Common myeloid progenitor, CD34-positive (primary cell): ENCODE measurements at regions not wholly inside any gene's neighbourhood (a gene's known extent, or its start where the extent isn't known, plus 50 kb on each side); places are given as distances from the start of the nearest gene placed in this dataset.
"Not testable (repeated sequence)": the region's sequence is repeated elsewhere in the genome, so short reads cannot be mapped to it uniquely, and the experiment has no call there.

ENCODE experiments used
- CTCF ChIA-PET: fragments of 350-600 bp; sonication (Branson Sonifier 250); formaldehyde crosslinking; loops from one replicate; lab custom pipeline; 2021; ENCODE audit warnings: antibody characterized with exemption; lab: Charles Lee
- POLR2A ChIA-PET: fragments of 350-600 bp; sonication (Branson Sonifier 250); formaldehyde crosslinking; loops from one replicate; lab custom pipeline; 2021; ENCODE audit warnings: antibody characterized with exemption; lab: Charles Lee
- DNase-seq, 3 donors: peaks; one replicate each; pipeline versions ENCODE4 v3.0.0 to v3.0.0-alpha.2; 2013
- H3K27ac ChIP-seq, 2 experiments: 1 replicate in 1 of 2; 2 replicates in 1 of 2; pipeline ENCODE4 v1.7.0; 2013; ENCODE audit warnings: inconsistent platforms in 2 of 2, low read length in 2 of 2, mild to moderate bottlenecking in 2 of 2, low read depth in 1 of 2, moderate library complexity in 1 of 2; ENCODE audit not compliant: severe bottlenecking in 2 of 2, insufficient read depth in 1 of 2, poor library complexity in 1 of 2
- H3K27me3 ChIP-seq, 5 experiments: replicated peaks in 2 of 5; 1 replicate in 3 of 5; 2 replicates in 2 of 5; pipeline versions ENCODE4 v1.6.1 to v1.7.0; 2013; ENCODE audit warnings: low read length in 4 of 5, mild to moderate bottlenecking in 2 of 5, moderate library complexity in 2 of 5, inconsistent platforms in 1 of 5; ENCODE audit not compliant: insufficient read depth in 5 of 5, control insufficient read depth in 4 of 5
- H3K36me3 ChIP-seq, 4 experiments: 1 replicate in 2 of 4; 2 replicates in 2 of 4; pipeline versions ENCODE4 v1.6.1 to v1.7.0; 2013; ENCODE audit warnings: low read length in 3 of 4, control low read depth in 1 of 4, mild to moderate bottlenecking in 1 of 4; ENCODE audit not compliant: control insufficient read depth in 4 of 4, insufficient read depth in 4 of 4
- H3K4me1 ChIP-seq, 4 experiments: 1 replicate in 3 of 4; 2 replicates in 1 of 4; pipeline versions ENCODE4 v1.6.1 to v1.7.1; 2013; ENCODE audit warnings: low read length in 3 of 4, mild to moderate bottlenecking in 3 of 4, control low read depth in 1 of 4, inconsistent platforms in 1 of 4, moderate library complexity in 1 of 4; ENCODE audit not compliant: control insufficient read depth in 4 of 4, insufficient read depth in 4 of 4; ENCODE audit errors: control extremely low read depth in 1 of 4
- H3K4me3 ChIP-seq, 7 experiments: 1 replicate in 4 of 7; 2 replicates in 3 of 7; pipeline versions ENCODE4 v1.5.1 to v1.7.0; 2013; ENCODE audit warnings: mild to moderate bottlenecking in 7 of 7, low read length in 6 of 7, moderate library complexity in 6 of 7, inconsistent platforms in 2 of 7, low read depth in 2 of 7, control low read depth in 1 of 7; ENCODE audit not compliant: insufficient read depth in 4 of 7, control insufficient read depth in 1 of 7; ENCODE audit errors: extremely low read depth in 1 of 7
- H3K9me3 ChIP-seq, 5 experiments: 1 replicate in 4 of 5; 2 replicates in 1 of 5; pipeline versions ENCODE4 v1.6.1 to v1.7.1; 2013; ENCODE audit warnings: low read length in 4 of 5, mild to moderate bottlenecking in 2 of 5, inconsistent platforms in 1 of 5, low read depth in 1 of 5, moderate library complexity in 1 of 5; ENCODE audit not compliant: control insufficient read depth in 4 of 5, insufficient read depth in 2 of 5; ENCODE audit errors: control extremely low read depth in 1 of 5
- WGBS: methylation state at CpG from one replicate; pipeline ENCODE4 v1.1.5; 2013; ENCODE audit not compliant: insufficient coverage; 5-methylcytosine and 5-hydroxymethylcytosine counted together

- CTCF ChIA-PET = no interaction called here
- no peak overlapping the region for H3K27ac ChIP-seq
- no peak for DNase-seq
- WGBS = no CpG with 5 or more reads among the region's 2 CpGs
- no peaks in the 10 kb centered on the region for H3K4me1 ChIP-seq
- H3K9me3 ChIP-seq = no peaks in the 10 kb centered on the region
- H3K4me3 ChIP-seq = no peak overlapping the region
- POLR2A ChIA-PET = no interaction called here
- H3K36me3 ChIP-seq = no peaks in the 10 kb centered on the region
- no peaks in the 10 kb centered on the region for H3K27me3 ChIP-seq
Measured at GRCh38 chr9:80775530-80775929, 913.8 kb downstream of the TLE1 start.

GRCh38 chr9:80771555-80772347 is 917.6 kb downstream of the TLE1 start:
- CTCF ChIA-PET = no interaction called here
- no peaks in the 10 kb centered on the region for H3K27me3 ChIP-seq

GRCh38 chr9:80763536-80763935 is 925.8 kb downstream of the TLE1 start:
- H3K9me3 ChIP-seq = peaks cover 0 to 5% (median 0%) of the 10 kb centered on the region in 5 experiments
- DNase-seq = no peak

More at GRCh38 chr9:80771555-80772347, 917.6 kb downstream of the TLE1 start:
- Histone ChIP-seq H3K9me3 (peaks cover 0 to 2% (median 0%) of the 10 kb centered on the region in 5 experiments), H3K4me1 (no peaks in the 10 kb centered on the region), H3K27ac (no peak overlapping the region), H3K4me3 (no peak overlapping the region), H3K36me3 (no peaks in the 10 kb centered on the region)
- WGBS = 95% methylated on average over 4 of the region's 6 CpGs
- POLR2A ChIA-PET = no interaction called here
- no peak for DNase-seq

GRCh38 chr9:80755586-80755985 is 933.8 kb downstream of the TLE1 start:
- H3K9me3 ChIP-seq = no peaks in the 10 kb centered on the region
- no peaks in the 10 kb centered on the region for H3K4me1 ChIP-seq
- H3K27ac ChIP-seq = no peak overlapping the region
- no peaks in the 10 kb centered on the region for H3K36me3 ChIP-seq
- no peak overlapping the region for H3K4me3 ChIP-seq
- no CpG with 5 or more reads among the region's 2 CpGs for WGBS
- DNase-seq = no peak
- CTCF ChIA-PET = no interaction called here
- POLR2A ChIA-PET = no interaction called here
- H3K27me3 ChIP-seq = no peaks in the 10 kb centered on the region

More at GRCh38 chr9:80763536-80763935, 925.8 kb downstream of the TLE1 start:
- Histone ChIP-seq H3K27ac (no peak overlapping the region), H3K36me3 (no peaks in the 10 kb centered on the region), H3K4me1 (no peaks in the 10 kb centered on the region), H3K27me3 (no peaks in the 10 kb centered on the region), H3K4me3 (no peak overlapping the region)
- ChIA-PET POLR2A (no interaction called here), CTCF (no interaction called here)
- WGBS = 93% methylated on average over 4 of the region's 4 CpGs

GRCh38 chr9:80747056-80747455 is 942.3 kb downstream of the TLE1 start:
- H3K9me3 ChIP-seq, CTCF ChIA-PET, DNase-seq, H3K36me3 ChIP-seq, H3K27ac ChIP-seq, H3K4me1 ChIP-seq, H3K27me3 ChIP-seq, H3K4me3 ChIP-seq, POLR2A ChIA-PET: not testable (repeated sequence)
- 100% methylated on average over 6 of the region's 17 CpGs for WGBS

GRCh38 chr9:80732506-80732905 is 956.8 kb downstream of the TLE1 start:
- ChIA-PET CTCF (no interaction called here), POLR2A (no interaction called here)
- DNase-seq = no peak
- H3K27me3 ChIP-seq = no peaks in the 10 kb centered on the region
- H3K27ac ChIP-seq = no peak overlapping the region
- 100% methylated on average over 2 of the region's 2 CpGs for WGBS
- H3K36me3 ChIP-seq = no peaks in the 10 kb centered on the region
- H3K9me3 ChIP-seq = peaks cover 0 to 2% (median 0%) of the 10 kb centered on the region in 5 experiments
- H3K4me3 ChIP-seq = no peak overlapping the region
- H3K4me1 ChIP-seq = no peaks in the 10 kb centered on the region

- Histone ChIP-seq H3K27me3 (no peaks in the 10 kb centered on the region), H3K36me3 (no peaks in the 10 kb centered on the region), H3K4me1 (no peaks in the 10 kb centered on the region), H3K4me3 (no peak overlapping the region), H3K9me3 (peaks cover 0 to 5% (median 0%) of the 10 kb centered on the region in 5 experiments), H3K27ac (no peak overlapping the region)
- WGBS = no CpG with 5 or more reads among the region's 1 CpG
- no peak for DNase-seq
- ChIA-PET POLR2A (no interaction called here), CTCF (no interaction called here)
Measured at GRCh38 chr9:80720579-80720978, 968.8 kb downstream of the TLE1 start.
